ENCODE measurements at regions not wholly inside any gene's neighbourhood (a gene's known extent, or its start where the extent isn't known, plus 50 kb on each side); places are given as distances from the start of the nearest gene placed in this dataset.
A peak's percentile ranks its signal among the peaks of the same experiment; 100 is the strongest.
"Not testable (repeated sequence)": the region's sequence is repeated elsewhere in the genome, so short reads cannot be mapped to it uniquely, and the experiment has no call there.

DNA sequence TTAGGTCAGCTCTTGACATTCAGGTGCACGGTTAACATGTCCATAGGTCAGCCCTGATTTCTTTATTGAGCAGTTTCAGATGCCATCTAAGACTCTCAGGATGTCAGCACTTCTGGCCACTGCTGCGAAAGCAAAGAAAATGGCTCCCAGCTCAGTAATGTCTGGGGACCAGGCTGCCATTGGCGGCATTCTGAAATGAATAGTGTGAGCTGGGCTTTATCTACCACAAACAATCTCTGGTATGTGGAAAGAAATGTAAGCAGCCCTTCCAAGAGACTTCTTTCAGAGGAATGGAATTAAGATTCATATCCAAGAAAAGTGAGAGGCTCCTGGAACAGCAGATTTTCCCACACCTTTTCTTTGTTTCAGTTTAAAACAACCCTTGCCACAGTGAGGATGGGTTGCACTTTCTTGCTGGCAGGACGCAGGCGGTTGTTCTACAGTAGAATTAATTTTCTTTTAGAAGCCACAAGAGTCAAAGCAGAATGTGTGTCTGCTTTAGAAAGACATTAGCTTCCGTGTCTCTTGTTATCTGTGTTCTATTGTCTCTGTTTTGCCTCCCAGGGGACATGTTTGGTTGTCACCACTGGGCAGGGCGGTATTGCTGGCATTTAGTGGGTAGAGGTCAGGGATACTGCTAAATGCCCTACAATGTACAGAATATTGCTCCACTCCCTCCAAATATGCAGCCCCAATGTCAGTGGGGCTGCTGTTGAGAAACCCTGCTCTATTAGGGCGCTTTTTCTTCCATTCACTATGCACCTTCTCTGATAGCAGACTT, 149.9 kb upstream of the ANKH start:
- no peak for DNase-seq (ENCODE audit: low read depth)

DNA sequence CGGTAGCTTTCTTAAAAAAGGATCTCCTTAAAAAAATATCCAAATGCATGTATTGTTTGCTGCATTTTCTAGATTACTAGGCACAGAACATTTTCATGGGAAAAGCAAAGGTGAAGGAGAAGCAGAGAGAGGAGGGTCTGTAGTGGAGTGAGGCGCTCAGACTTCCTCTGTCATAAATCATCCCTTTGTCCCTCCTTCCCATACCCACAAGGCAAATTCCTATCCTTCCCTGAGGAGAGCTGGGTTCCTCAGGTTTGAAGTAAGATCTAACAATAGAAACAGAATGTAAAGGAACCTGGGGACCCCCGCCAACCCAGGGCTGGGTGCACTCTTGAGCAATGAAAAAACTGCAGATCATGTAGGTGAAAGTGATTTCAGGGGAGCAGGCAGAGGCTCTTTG, 149.2 kb upstream of the ANKH start:
- no peak for DNase-seq (ENCODE audit: low read depth)

- peak; percentile 89 for DNase-seq (ENCODE audit: low read depth)
These were observed 143.2 kb upstream of the ANKH start for GRCh38 chr5:15014809-15015208.

DNA sequence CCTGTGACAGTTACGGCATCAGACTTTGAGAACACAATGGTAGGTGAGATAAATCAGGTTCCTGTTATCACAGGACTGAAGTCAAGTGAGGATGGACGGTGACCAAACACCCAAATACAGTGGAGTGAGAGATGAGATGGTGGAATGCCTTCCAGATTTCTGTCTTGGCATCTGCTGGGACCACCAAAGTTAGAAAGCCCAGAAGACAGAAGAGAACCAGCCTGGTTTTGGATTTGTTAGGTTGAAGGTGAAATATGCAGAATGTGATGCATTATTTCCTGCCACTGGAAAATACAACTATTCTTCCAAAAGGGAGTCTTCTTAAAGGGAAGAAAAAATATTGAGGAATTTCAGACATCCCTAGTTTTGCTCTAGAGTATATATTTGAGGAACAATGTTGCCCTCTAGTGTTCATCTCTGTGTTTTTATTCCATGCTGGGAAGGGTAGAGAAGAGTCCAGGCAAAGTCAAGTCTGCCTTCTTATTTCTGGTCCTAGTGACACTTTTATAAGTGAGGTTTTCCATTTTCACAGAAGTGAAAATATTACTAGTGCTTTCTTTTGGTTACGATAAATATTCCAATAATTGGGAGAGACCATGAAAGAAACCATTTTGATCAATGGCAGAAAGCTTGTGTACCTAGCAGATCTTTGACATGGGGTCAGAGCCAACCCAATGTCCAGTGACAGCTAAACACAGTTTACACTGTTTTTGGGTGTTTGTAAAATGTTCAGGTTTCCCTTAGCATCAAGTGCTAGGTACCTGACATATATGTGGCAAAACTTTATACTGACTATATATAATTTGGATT, 142.3 kb upstream of the ANKH start:
- peak; percentile 83 for DNase-seq (ENCODE audit: low read depth)

- DNase-seq (ENCODE audit: low read depth) = no peak
These were observed 140.5 kb upstream of the ANKH start for GRCh38 chr5:15012061-15012460.

GRCh38 chr5:15010936-15011335, 139.4 kb upstream of the ANKH start:
- DNase-seq (ENCODE audit: low read depth) = no peak

- peak; percentile 95 for DNase-seq (ENCODE audit: low read depth)
These were observed 137.8 kb upstream of the ANKH start for GRCh38 chr5:15009420-15009819.

- DNase-seq (ENCODE audit: low read depth) = no peak
These were observed 137.3 kb upstream of the ANKH start for GRCh38 chr5:15008921-15009320.

- DNase-seq (ENCODE audit: low read depth) = peak; percentile 97
These were observed 136.9 kb upstream of the ANKH start for GRCh38 chr5:15008476-15008875.

DNA sequence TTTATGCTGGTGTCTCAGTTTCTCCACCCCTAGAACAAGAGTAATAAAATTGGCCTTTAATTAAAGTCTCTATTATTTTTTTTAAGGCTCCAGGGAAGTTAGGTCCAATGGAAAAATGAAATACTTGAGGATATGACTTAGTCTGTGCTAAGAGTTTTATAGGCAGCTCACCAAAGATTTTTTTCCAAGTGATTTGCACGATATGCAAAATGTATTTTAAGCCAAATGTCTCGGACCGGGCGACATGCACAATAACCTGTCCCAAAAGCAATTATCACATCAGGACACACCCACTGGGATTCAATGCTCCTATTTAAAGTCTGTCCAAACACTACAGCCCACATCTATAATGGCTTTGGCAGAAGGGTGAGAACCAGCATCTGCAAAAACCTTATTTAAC, 136.1 kb upstream of the ANKH start:
- no peak for DNase-seq (ENCODE audit: low read depth)

DNA sequence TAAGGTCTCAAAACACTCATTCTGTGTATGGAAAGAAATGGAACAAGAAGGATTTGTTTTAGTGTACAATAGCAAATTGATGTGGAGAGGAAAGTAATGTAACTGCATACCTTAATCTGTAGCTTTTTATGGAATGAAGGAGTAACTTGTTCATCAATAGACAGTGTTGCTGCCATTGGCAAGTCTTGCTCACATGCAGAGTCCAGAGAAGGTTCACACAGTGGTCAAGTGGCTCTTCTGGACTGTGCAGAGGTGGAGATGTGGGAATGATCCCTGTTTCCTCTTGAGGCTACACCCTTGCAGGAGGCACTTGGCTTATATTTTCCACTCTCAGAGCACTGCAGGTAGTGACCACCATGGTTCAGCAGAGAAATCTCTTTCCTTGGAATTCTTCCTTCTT, 132.9 kb upstream of the ANKH start:
- DNase-seq (ENCODE audit: low read depth) = no peak

- DNase-seq (ENCODE audit: low read depth) = peak; percentile 70
These were observed 131.9 kb upstream of the ANKH start for GRCh38 chr5:15003511-15003920.

GRCh38 chr5:15002791-15003190, 131.2 kb upstream of the ANKH start:
- no peak for DNase-seq (ENCODE audit: low read depth)

DNA sequence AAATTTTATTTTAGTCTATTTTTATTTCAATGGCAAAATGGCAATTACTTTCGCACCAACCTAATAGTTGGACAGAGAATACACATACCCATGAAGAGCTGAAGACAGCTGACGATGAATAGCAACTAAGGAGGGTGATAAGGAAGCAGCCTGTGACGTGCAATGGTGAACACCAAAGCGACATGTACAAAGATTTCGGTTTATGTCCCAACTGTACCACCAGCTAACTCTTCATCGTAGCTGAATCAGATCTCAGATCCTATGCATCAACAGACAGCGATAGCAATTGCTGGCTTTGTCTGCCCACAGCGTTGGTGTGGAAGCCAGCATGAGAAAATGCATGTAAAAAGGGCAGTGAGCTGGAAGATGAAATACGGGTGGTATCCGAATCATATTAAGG, 130.6 kb upstream of the ANKH start:
- DNase-seq (ENCODE audit: low read depth) = no peak

DNA sequence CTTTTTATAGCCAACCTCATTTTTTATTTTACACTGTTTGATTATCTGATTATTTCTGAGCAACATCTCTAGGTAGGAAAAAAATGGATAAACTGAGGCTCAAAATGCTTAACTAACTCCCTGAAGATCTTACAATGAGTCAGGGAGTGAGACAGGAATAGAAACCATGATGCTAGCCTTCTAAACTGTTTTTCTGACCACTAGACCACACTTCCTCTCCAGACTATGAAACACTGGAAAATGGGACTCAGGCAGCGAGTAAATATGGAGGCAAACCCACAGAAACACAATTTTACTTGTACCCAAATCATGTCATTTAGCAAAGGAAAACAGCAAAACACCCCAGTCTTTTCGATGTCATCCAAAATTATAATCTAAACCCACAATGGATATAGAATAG, 129.9 kb upstream of the ANKH start:
- no peak for DNase-seq (ENCODE audit: low read depth)

DNA sequence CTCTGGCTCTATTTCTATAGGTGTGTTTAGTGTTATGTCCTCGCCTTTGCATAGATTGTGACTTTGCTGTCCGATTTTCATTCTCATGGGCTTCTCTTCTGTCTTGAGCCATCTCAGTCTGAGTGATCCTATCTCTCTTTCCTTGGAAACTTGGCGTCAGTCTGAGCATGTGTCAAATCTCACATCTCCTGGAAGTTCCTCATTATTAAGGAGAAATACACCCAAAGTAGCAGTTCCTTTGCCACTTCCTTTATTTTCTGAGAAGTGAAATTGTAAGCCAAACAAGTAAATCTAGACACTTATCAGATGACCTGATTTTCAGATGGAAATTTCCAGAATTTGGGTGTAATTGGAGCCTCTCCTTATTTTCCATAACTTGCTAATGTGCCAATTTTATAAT, 126.9 kb upstream of the ANKH start:
- no peak for DNase-seq (ENCODE audit: low read depth)

DNA sequence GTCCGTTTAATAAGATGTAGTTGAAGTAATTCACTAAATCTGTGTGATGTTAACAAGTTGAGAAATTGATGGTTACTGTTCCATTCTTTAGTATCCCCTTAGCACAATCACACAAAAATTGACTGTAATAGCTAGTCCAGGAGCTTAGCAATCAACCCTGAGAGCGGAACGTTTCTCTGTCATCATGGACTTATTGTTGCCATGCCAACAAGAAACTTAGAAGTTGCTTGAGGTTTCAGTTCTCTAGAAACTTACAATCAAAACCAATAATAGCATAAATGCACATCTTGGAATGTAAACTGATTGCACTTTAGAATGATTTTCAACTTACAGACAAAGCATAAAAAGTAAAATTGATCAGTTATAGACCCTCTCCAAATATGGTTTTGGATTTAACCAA, 125.4 kb upstream of the ANKH start:
- DNase-seq (ENCODE audit: low read depth) = no peak

DNA sequence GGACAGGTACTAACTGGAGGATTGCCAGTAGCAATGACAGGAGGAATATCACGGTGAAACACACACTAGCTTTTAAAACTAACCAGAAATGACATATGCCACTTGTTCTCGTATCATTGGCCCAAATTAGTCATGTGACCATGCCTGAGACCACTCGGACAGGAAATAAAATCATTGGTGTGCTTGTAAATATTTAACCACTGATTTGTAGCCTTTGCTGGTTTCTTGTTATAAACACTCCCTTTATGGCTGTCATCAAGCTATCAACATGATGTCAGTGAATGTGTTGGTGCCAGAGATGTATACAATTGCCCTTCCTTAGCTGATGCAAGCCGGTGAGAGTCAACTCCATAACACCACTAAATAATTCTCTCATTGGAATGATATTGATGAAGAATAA, 123.7 kb upstream of the ANKH start:
- DNase-seq (ENCODE audit: low read depth) = peak; percentile 22

DNA sequence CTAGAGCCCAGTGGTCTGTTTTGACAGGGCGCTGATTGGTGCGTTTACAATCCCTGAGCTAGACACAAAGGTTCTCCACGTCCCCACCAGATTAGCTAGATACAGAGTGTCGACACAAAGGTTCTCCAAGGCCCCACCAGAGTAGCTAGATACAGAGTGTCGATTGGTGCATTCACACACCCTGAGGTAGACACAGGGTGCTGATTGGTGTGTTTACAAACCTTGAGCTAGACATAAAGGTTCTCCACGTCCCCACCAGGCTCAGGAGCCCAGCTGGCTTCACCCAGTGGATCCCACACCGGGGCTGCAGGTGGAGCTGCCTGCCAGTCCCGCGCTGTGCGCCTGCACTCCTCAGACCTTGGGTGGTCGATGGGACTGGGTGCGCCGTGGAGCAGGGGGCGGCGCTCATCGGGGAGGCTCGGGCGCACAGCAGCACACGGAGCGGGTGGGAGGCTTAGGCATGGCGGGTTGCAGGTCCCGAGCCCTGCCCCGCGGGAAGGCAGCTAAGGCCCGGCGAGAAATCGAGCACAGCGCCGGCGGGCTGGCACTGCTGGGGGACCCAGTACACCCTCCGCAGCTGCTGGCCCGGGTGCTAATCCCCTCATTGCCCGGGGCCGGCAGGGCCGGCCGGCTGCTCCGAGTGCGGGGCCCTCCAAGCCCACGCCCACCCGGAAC, 122.0 kb upstream of the ANKH start:
- not testable (repeated sequence) for DNase-seq (ENCODE audit: low read depth)

DNA sequence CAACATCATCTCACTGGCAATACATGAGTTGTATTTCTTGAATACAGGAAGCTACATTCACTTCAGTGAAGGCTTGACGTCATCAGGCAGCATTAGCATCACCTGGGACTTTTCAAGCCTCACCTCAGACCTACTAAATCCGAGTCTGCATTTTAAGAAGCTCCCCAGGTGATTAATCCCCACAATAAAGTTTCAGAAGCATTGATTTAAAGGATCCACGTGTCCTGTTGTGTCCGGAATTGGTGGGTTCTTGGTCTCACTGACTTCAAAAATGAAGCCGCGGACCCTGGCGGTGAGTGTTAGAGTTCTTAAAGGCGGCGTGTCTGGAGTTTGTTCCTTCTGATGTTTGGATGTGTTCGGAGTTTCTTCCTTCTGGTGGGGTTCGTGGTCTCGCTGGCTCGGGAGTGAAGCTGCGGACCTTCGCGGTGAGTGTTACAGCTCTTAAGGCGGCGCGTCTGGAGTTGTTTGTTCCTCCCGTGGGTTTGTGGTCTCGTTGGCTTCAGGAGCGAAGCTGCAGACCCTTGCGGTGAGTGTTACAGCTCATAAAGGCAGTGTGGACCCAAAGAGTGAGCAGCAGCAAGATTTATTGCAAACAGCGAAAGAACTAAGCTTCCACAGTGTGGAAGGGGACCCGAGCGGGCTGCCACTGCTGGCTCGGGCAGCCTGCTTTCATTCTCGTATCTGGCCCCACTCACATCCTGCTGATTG, 121.3 kb upstream of the ANKH start:
- not testable (repeated sequence) for DNase-seq (ENCODE audit: low read depth)

DNA sequence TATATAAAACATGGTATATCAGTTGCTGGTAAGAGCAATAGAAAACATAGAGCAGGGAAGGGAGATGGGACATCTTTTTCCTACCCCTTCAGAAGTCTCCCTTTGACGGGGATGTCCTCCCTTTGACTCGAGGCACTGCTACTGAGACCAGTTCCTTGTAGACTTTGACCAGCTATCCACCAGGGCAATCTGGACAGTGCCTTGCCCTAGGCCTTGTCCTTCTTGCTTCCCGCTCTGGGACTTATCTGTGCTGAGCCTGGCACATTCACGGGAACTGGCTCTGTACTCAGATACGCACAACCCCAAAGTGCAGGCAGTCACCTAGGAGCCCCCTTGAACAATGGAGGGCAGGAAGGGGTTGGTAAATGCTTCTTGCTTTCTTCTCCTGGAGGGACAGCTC, 116.6 kb upstream of the ANKH start:
- DNase-seq (ENCODE audit: low read depth) = no peak

GRCh38 chr5:14986413-14986812, 114.8 kb upstream of the ANKH start:
- DNase-seq (ENCODE audit: low read depth) = no peak

Measured in renal cortical epithelial cell (primary cell).